ENCODE measurements at regions not wholly inside any gene's neighbourhood (a gene's known extent, or its start where the extent isn't known, plus 50 kb on each side); places are given as distances from the start of the nearest gene placed in this dataset.

GRCh38 chr18:21928925-21929324 is 188.3 kb downstream of the MIB1 start:
- DNase-seq (ENCODE audit: low read depth) (no peak), FAIRE-seq (no peak)
- TF ChIP-seq, protein P1, sequence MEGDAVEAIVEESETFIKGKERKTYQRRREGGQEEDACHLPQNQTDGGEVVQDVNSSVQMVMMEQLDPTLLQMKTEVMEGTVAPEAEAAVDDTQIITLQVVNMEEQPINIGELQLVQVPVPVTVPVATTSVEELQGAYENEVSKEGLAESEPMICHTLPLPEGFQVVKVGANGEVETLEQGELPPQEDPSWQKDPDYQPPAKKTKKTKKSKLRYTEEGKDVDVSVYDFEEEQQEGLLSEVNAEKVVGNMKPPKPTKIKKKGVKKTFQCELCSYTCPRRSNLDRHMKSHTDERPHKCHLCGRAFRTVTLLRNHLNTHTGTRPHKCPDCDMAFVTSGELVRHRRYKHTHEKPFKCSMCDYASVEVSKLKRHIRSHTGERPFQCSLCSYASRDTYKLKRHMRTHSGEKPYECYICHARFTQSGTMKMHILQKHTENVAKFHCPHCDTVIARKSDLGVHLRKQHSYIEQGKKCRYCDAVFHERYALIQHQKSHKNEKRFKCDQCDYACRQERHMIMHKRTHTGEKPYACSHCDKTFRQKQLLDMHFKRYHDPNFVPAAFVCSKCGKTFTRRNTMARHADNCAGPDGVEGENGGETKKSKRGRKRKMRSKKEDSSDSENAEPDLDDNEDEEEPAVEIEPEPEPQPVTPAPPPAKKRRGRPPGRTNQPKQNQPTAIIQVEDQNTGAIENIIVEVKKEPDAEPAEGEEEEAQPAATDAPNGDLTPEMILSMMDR (IDR thresholded peaks at IDR 0.05; ENCODE audit: insufficient read depth, low read length, severe bottlenecking), result no peak
- Histone ChIP-seq H3K27me3 (ENCODE audit: control insufficient read depth, insufficient read depth, low read length) (no peaks in the 10 kb centered on the region), H3K36me3 (ENCODE audit: control insufficient read depth, insufficient read depth, low read length) (no peaks in the 10 kb centered on the region), H3K4me3 (ENCODE audit: low read depth, low read length) (no peak overlapping the region)

DNA sequence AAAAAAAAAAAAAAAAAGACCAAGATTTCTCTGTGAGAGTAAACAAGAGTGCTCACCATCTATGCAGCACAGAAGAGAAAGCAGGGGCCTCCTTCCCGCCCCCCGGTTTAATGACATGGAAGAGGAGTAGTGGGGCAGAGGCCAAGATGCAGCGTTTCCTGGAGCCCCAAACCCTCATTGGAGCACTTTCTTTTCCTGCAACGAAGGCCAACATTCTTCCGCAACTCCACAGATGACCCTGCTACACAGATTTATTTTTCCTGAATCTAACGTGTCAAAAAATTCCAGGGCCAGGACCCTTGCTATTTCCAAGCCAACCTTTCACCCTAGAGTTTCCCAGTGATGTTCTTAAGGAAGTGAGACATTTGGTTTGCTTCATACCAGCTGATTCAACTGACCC is 189.6 kb downstream of the MIB1 start:
- Histone ChIP-seq H3K27me3 (ENCODE audit: control insufficient read depth, insufficient read depth, low read length) (no peaks in the 10 kb centered on the region), H3K4me3 (ENCODE audit: low read depth, low read length) (no peak overlapping the region), H3K36me3 (ENCODE audit: control insufficient read depth, insufficient read depth, low read length) (no peaks in the 10 kb centered on the region)
- no peak for DNase-seq (ENCODE audit: low read depth)
- no peak for FAIRE-seq
- TF ChIP-seq, protein P1 (IDR thresholded peaks at IDR 0.05; ENCODE audit: insufficient read depth, low read length, severe bottlenecking), result no peak

- TF ChIP-seq, protein P1 (IDR thresholded peaks at IDR 0.05; ENCODE audit: insufficient read depth, low read length, severe bottlenecking), result no peak
- no peak for FAIRE-seq
- H3K4me3 ChIP-seq (ENCODE audit: low read depth, low read length), result no peak overlapping the region
- DNase-seq (ENCODE audit: low read depth), result no peak
- no peaks in the 10 kb centered on the region for H3K27me3 ChIP-seq (ENCODE audit: control insufficient read depth, insufficient read depth, low read length)
- H3K36me3 ChIP-seq (ENCODE audit: control insufficient read depth, insufficient read depth, low read length), result no peaks in the 10 kb centered on the region
Measured at GRCh38 chr18:21933931-21934765, 193.6 kb downstream of the MIB1 start.

DNA sequence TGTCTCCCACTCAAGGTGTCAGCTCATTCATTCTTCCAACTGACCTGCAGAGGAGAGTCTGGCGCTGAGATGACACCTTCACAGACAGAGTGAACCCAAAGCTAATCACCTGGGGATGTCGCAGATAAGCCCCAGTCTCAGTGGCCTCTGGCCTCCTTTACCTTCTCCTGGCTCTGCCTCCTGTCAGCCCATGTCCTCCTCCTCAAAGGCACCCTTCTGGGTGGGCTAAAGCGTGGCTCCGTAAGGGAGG is 194.1 kb downstream of the MIB1 start:
- TF ChIP-seq, protein P1 (IDR thresholded peaks at IDR 0.05; ENCODE audit: insufficient read depth, low read length, severe bottlenecking), result no peak
- DNase-seq (ENCODE audit: low read depth), result no peak
- Histone ChIP-seq H3K36me3 (ENCODE audit: control insufficient read depth, insufficient read depth, low read length) (no peaks in the 10 kb centered on the region), H3K4me3 (ENCODE audit: low read depth, low read length) (no peak overlapping the region), H3K27me3 (ENCODE audit: control insufficient read depth, insufficient read depth, low read length) (no peaks in the 10 kb centered on the region)
- no peak for FAIRE-seq

GRCh38 chr18:21943456-21943855 is 202.9 kb downstream of the MIB1 start:
- Histone ChIP-seq H3K4me3 (ENCODE audit: low read depth, low read length) (no peak overlapping the region), H3K36me3 (ENCODE audit: control insufficient read depth, insufficient read depth, low read length) (no peaks in the 10 kb centered on the region), H3K27me3 (ENCODE audit: control insufficient read depth, insufficient read depth, low read length) (no peaks in the 10 kb centered on the region)
- TF ChIP-seq, protein P1 (IDR thresholded peaks at IDR 0.05; ENCODE audit: insufficient read depth, low read length, severe bottlenecking), result no peak
- no peak for DNase-seq (ENCODE audit: low read depth)
- no peak for FAIRE-seq
